Activated T-helper 1 cell treated with anti-CD3 and anti-CD28 coated beads, Interleukin-12 subunit alpha, Interleukin-12 subunit beta, Interleukin-2, Interleukin-4 antibody, amounts not matched to agents 30 ng/mL and 10 ng/mL and 1 ng/mL, durations not matched to agents 14 hours and 24 hours and 36 hours (primary cell): ENCODE measurements at regions not wholly inside any gene's neighbourhood (a gene's known extent, or its start where the extent isn't known, plus 50 kb on each side); places are given as distances from the start of the nearest gene placed in this dataset.

Source experiments
- DNase-seq: peaks from one replicate; pipeline ENCODE4 v3.0.0; 2021; ENCODE audit warnings: low spot score
- H3K27ac Mint-ChIP-seq: one replicate; pipeline ENCODE4 v1.8.0; 2021; ENCODE audit warnings: mild to moderate bottlenecking, mixed read lengths
- H3K27me3 Mint-ChIP-seq: one replicate; pipeline ENCODE4 v1.8.0; 2022; ENCODE audit warnings: mild to moderate bottlenecking, moderate library complexity, mixed read lengths; ENCODE audit not compliant: insufficient read depth
- H3K36me3 Mint-ChIP-seq: one replicate; pipeline ENCODE4 v1.8.0; 2021; ENCODE audit warnings: low read depth, mixed read lengths
- H3K4me1 Mint-ChIP-seq: one replicate; pipeline ENCODE4 v1.8.0; 2021; ENCODE audit warnings: low read depth, mixed read lengths
- H3K4me3 Mint-ChIP-seq: one replicate; pipeline ENCODE4 v1.8.0; 2021; ENCODE audit warnings: mild to moderate bottlenecking, moderate library complexity, mixed read lengths
- H3K9me3 Mint-ChIP-seq: one replicate; pipeline ENCODE4 v1.8.0; 2021; ENCODE audit warnings: mixed read lengths
- intact Hi-C: fragments of 100-400 bp; cut with micrococcal nuclease; formaldehyde crosslinking; loops from one replicate; pipeline ENCODE4 v1.15.1; 2024

DNA sequence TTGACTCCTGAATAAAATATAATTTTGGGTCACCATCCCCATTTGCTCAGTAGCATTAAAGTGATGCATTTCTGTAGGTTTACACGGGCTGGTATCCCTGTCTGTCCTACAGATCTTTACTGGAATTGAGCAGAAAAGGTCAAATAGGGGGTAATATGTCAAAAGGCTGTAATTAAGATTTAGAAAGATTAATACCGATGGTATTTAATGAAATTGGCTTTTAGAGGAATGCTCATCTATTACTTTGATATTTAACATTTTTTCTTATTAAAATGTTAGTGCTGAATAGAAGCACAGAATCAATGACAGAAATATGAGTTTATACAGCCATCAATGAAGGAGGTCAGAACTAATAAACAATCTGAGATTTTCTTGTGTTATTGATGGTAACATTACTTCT, 1762.2 kb upstream of the WWC1 start:
- no peaks in the 10 kb centered on the region for H3K36me3 Mint-ChIP-seq
- intact Hi-C loops = no loop called here
- no peak overlapping the region for H3K4me3 Mint-ChIP-seq
- peaks cover 7% of the 10 kb centered on the region for H3K9me3 Mint-ChIP-seq
- no peak overlapping the region for H3K27ac Mint-ChIP-seq
- H3K27me3 Mint-ChIP-seq = no peaks in the 10 kb centered on the region
- DNase-seq = no peak
- no peaks in the 10 kb centered on the region for H3K4me1 Mint-ChIP-seq

DNA sequence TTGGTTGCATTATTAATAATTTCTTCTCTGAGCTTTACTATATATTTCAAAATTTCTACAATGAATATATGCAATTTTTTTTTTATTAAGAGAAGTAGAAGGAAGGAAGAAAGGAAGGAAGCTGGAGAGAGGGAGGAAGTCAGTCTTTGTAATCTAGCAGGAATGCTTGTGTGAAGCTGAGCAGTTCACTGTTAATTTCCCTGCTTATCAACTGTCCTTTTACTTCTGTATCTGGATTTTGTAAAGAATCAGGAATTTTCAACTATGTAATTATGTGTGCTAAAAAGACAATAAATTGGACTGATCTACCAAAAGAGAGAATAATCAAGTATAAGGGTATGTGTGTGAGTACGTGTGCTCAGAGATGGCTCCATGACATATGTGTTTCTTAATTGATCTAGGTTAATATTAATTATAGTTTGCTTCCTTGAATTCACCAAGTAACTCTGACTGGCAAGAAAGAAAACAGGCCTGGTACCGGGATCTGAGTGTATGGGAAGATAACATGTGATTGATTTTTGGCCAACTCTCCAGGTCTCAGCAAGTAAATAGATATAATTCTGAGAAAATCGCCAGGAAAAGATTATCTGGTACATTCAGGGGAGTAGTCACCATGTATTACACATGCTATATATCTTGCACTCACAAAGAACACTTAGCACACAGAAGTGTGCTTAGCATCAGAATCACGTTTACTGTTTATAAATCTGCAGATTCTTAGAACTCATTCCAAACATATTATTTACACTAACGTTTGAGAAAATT, 1758.8 kb upstream of the WWC1 start:
- DNase-seq = no peak
- Mint-ChIP-seq H3K9me3 (peaks cover 5% of the 10 kb centered on the region), H3K4me3 (no peak overlapping the region), H3K4me1 (no peaks in the 10 kb centered on the region), H3K27me3 (no peaks in the 10 kb centered on the region), H3K27ac (no peak overlapping the region), H3K36me3 (no peaks in the 10 kb centered on the region)
- intact Hi-C loops = no loop called here

DNA sequence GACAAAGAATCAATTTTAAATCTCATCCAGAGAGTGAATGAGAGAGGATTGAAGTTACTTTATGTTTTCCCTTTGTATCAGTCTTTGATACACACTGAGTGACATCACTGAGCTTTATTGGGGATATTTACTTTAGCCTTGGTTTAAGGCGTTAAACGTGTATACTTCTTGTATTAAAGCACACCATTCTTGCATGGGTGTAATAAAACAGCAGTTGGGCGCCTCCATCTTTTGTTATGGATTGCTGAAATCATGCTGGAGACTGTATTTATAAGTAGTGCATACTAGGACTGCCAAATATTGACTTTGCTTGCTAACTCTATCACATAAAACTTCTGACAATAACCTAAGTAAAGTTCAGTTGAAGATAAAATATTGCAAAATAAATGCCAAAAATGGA, 1755.8 kb upstream of the WWC1 start:
- Mint-ChIP-seq H3K27me3 (no peaks in the 10 kb centered on the region), H3K27ac (no peak overlapping the region), H3K9me3 (peaks cover 5% of the 10 kb centered on the region), H3K36me3 (no peaks in the 10 kb centered on the region), H3K4me3 (no peak overlapping the region), H3K4me1 (no peaks in the 10 kb centered on the region)
- intact Hi-C loops = no loop called here
- DNase-seq = no peak

DNA sequence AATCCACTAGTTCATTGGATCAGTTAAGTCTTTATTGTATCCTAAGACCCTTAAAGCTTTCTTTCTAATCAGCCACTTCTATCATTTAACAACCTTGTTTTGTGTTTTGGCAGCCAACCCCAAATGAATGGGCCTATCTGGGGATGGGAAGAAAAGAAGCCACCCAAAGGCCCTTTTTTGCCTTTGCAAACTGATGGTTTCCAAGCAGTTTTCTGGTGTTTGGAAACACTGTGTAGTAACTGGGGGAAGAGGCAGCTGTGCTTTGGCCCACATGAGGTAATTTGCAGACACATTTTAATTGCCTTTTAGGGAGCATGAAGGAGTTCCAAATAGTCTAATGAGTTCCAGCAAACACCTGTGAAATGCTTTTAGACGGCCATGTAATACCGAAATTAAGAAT, 1751.3 kb upstream of the WWC1 start:
- no peaks in the 10 kb centered on the region for H3K27me3 Mint-ChIP-seq
- H3K27ac Mint-ChIP-seq = no peak overlapping the region
- no peaks in the 10 kb centered on the region for H3K4me1 Mint-ChIP-seq
- peaks cover 5% of the 10 kb centered on the region for H3K9me3 Mint-ChIP-seq
- H3K36me3 Mint-ChIP-seq = no peaks in the 10 kb centered on the region
- intact Hi-C loops = no loop called here
- H3K4me3 Mint-ChIP-seq = no peak overlapping the region
- DNase-seq = no peak

DNA sequence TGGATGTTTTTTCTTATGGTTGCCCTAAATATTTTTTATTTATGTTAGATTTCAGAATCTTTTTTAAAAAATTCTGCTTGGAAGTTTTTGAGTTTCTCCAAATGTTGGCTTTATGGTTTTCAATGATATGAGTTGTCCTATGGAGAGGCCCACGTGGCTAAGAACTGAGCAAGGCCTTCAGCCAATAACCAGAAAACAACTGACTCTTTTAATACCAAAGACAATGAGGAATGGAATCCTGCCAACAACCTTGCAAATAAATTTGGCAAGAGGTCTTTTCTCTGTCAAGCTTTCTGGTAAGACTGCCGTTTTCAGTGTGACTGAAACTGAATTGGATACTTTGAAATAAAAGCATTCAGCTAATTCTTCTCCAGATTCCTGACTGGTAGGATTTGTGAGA, 1740.1 kb upstream of the WWC1 start:
- intact Hi-C loops = no loop called here
- Mint-ChIP-seq H3K27ac (no peak overlapping the region), H3K4me3 (no peak overlapping the region), H3K9me3 (peaks cover 20% of the 10 kb centered on the region), H3K36me3 (no peaks in the 10 kb centered on the region), H3K4me1 (no peaks in the 10 kb centered on the region), H3K27me3 (no peaks in the 10 kb centered on the region)
- no peak for DNase-seq

DNA sequence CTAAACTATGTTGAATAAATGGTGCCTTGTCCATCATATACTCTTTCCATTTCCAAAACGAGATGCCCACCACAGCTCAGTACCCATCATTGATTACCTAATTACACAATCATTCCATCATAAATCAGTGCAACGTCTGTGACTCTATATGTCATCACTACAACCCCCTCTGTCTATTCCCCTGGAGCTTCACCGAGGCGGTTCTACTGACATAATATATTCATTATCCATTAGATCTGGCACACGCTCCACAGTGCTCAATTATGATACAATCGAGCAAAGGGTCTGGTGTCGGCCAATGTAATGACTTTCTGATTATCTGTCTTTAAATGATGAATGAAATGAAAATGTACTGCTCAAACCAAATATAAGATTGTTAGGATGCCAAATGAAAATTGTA, 1737.7 kb upstream of the WWC1 start:
- intact Hi-C loops = no loop called here
- H3K27me3 Mint-ChIP-seq = no peaks in the 10 kb centered on the region
- H3K27ac Mint-ChIP-seq = no peak overlapping the region
- H3K36me3 Mint-ChIP-seq = no peaks in the 10 kb centered on the region
- DNase-seq = no peak
- no peak overlapping the region for H3K4me3 Mint-ChIP-seq
- peaks cover 17% of the 10 kb centered on the region for H3K9me3 Mint-ChIP-seq
- H3K4me1 Mint-ChIP-seq = no peaks in the 10 kb centered on the region

DNA sequence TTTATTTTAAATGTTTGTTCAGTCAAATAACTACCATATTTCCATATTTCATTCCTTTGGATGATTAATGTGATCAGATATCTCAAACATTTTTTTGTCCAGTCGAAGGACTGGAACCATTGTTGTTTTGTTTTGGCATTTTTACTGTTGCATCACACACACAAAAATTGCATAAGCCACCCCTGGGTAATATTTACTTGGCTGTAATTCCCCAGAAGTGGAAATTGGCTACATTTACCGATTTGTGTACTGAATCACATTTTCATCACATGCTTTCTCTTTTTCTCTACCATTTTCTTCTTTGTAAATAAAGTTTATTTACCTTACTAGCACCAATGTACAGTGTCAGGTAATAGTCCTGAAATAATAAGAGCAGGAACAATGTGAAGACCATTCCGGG, 1729.7 kb upstream of the WWC1 start:
- Mint-ChIP-seq H3K36me3 (no peaks in the 10 kb centered on the region), H3K4me3 (no peak overlapping the region), H3K27me3 (no peaks in the 10 kb centered on the region)

DNA sequence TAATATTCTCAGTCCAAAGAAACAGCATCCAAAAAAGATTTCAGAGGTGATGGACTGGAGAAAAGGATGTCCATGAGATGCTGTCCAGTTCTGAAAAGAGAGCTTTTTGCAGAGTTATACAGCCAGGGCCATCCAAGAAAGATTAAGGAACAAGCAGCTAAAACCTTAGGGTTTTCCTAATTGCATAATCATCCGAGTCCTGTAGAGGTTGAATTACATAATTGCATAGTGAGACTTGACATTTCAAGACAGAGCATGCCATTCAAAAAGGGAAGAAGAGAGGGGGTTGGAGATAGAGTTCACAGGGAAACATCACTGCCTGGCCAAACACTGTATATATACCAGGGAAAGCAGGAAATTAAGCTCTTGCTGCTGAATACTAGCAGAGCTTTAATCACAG, 1729.2 kb upstream of the WWC1 start:
- Mint-ChIP-seq H3K4me3 (no peak overlapping the region), H3K27me3 (no peaks in the 10 kb centered on the region), H3K36me3 (no peaks in the 10 kb centered on the region), H3K9me3 (peaks cover 13% of the 10 kb centered on the region), H3K4me1 (no peaks in the 10 kb centered on the region), H3K27ac (no peak overlapping the region)
- DNase-seq = no peak
- intact Hi-C loops = no loop called here

More for the DNA sequence above, 1729.7 kb upstream of the WWC1 start:
- no peak for DNase-seq
- no peaks in the 10 kb centered on the region for H3K4me1 Mint-ChIP-seq
- H3K9me3 Mint-ChIP-seq = peaks cover 13% of the 10 kb centered on the region
- intact Hi-C loops = no loop called here
- H3K27ac Mint-ChIP-seq = no peak overlapping the region

DNA sequence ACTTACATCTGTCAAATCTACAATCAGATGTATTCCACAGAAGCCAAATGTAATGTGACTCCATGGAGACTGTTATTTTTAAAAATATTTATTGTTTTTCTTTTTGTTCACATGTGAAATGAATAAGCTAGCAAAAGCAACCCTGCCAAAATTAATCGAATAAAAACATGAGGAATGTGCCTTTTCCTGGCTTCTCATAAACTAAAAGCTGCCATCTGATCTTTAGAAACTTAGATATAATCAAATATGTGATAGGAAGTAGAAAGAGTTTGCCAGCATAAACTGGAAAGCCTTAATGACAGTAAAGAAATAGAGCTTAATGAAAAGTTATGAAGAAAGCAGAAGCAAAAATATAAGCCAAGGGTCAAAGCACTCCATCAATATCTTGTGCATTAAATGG, 1724.7 kb upstream of the WWC1 start:
- Mint-ChIP-seq H3K27me3 (no peaks in the 10 kb centered on the region), H3K9me3 (peaks cover 12% of the 10 kb centered on the region), H3K4me1 (no peaks in the 10 kb centered on the region), H3K27ac (no peak overlapping the region), H3K36me3 (no peaks in the 10 kb centered on the region), H3K4me3 (no peak overlapping the region)
- no peak for DNase-seq
- intact Hi-C loops = no loop called here

DNA sequence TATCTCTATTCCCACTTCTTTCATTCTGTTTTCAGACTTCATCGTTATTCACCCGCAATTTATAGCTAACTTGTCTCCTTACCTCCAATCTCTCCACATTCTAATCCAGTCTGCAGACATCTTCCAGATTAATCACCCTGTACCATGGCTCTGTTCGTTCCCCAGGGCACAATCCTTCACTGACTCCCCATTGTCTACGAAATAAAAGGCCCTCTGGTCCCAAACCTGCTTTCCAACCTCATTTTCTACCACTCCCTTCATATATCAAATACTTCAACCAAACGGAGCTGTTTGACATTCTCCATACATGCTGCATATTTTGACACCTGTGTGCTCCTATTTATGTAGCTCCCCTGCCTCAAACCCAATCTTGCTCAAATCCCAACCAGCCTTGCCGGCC, 1720.6 kb upstream of the WWC1 start:
- Mint-ChIP-seq H3K36me3 (no peaks in the 10 kb centered on the region), H3K27ac (no peak overlapping the region), H3K9me3 (peaks cover 18% of the 10 kb centered on the region), H3K4me3 (no peak overlapping the region), H3K27me3 (no peaks in the 10 kb centered on the region), H3K4me1 (no peaks in the 10 kb centered on the region)
- no peak for DNase-seq
- intact Hi-C loops = no loop called here

DNA sequence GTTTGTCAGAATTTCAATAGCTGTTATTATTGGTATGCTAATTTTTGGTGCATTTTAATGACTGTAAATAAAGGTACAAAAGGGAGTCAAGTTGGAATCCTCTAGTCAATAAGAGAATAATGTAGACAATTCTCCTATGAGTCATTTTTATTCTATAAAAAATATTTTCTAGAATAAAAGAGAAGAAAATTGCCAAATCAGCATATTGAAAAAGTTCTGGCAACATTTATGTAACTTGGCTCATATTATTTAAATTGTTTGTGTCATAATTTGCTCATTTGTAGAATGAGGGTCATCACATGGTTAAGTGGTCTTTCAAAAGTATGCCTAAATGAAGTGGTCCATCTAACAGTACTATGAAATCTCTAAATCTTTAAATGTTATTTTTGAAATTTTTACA, 1719.8 kb upstream of the WWC1 start:
- Mint-ChIP-seq H3K4me3 (no peak overlapping the region), H3K36me3 (no peaks in the 10 kb centered on the region), H3K27ac (no peak overlapping the region), H3K9me3 (peaks cover 18% of the 10 kb centered on the region), H3K27me3 (no peaks in the 10 kb centered on the region), H3K4me1 (no peaks in the 10 kb centered on the region)
- intact Hi-C loops = no loop called here
- DNase-seq = no peak

DNA sequence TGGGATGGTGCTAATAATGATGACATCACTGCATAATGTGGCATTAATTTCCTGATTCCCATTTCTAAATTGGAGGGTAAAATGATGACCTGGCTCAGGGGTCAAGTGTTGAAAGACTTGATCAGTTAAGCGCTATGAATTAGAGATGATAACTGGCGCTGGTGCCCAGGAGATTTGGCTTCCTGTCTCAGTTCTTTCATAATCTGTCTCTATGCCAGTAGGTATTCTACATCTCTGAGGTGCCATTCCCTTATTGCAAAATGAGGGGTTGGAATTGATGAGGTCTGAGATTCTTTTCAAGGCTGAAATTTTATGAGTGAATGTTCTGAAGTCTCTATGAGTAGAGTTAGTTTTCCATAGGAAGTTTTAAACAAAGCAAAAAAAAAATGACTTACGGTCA, 1715.1 kb upstream of the WWC1 start:
- no peak for DNase-seq
- Mint-ChIP-seq H3K27ac (no peak overlapping the region), H3K4me3 (no peak overlapping the region), H3K27me3 (no peaks in the 10 kb centered on the region), H3K9me3 (peaks cover 12% of the 10 kb centered on the region), H3K36me3 (no peaks in the 10 kb centered on the region), H3K4me1 (no peaks in the 10 kb centered on the region)
- intact Hi-C loops = no loop called here

DNA sequence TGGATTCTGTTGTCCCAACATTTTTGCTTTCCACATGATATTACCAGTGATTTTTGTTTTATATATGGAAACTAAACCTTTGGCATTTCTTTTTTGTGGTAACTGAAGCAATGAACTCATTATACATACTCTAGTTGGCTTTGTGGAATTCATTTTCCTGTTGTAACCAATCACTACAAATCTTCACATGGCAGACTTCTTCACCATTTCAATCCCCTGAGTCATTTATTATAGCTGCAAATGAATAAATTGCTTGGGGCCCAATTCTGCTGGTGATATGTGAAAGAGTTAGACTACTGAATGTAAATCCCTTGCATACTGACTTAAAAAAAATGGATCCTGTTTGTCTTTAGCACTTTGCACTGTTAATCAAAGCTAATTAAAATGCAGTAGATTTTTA, 1709.6 kb upstream of the WWC1 start:
- intact Hi-C loops = no loop called here
- Mint-ChIP-seq H3K4me1 (no peaks in the 10 kb centered on the region), H3K27ac (no peak overlapping the region), H3K27me3 (no peaks in the 10 kb centered on the region), H3K9me3 (peaks cover 9% of the 10 kb centered on the region), H3K36me3 (no peaks in the 10 kb centered on the region), H3K4me3 (no peak overlapping the region)
- no peak for DNase-seq

DNA sequence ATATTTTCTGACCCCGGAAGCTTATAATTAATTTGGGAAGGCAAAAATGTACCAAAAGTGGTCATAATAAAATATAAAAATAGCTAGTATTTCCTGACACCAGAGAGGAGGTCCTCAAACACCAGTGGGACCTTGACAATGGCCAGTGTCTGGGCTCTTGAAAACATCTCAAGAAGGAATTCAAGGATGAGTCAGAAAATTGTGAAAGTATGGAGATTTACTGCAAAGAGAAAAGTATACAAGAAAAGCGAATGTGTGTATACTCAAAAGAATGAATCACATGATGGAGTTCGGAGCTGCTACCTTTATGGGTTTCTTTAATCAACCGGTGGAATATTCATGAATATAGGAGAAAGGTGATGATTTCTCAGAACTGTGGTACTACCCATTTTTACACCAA, 1709.0 kb upstream of the WWC1 start:
- H3K27me3 Mint-ChIP-seq = no peaks in the 10 kb centered on the region
- no peak overlapping the region for H3K27ac Mint-ChIP-seq
- H3K4me1 Mint-ChIP-seq = no peaks in the 10 kb centered on the region
- peaks cover 9% of the 10 kb centered on the region for H3K9me3 Mint-ChIP-seq
- intact Hi-C loops = no loop called here
- H3K4me3 Mint-ChIP-seq = no peak overlapping the region
- no peak for DNase-seq
- no peaks in the 10 kb centered on the region for H3K36me3 Mint-ChIP-seq
